ENCODE measurements at regions not wholly inside any gene's neighbourhood (a gene's known extent, or its start where the extent isn't known, plus 50 kb on each side); places are given as distances from the start of the nearest gene placed in this dataset.

DNA sequence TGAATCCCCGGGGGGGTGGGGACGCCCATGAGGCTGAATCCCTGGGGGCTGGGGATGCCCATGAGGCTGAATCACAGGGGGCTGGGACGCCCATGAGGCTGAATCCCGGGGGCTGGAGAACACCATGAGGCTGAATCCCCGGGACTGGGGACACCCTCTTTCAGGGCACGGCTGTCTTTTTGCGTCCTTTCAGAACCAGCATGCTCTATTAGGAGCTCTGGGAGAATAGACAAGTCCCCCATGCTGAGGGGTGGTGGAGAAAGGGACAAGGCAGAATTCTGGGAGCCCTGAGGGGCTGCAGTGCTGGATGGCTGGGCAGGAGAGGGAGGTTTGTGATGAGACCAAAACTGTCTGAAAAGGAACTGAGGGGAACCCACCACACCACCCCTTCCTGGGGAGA is 257.3 kb upstream of the TCERG1L start:
- TF ChIP-seq ZNF274 (IDR thresholded peaks at IDR 0.05; ENCODE audit: insufficient read depth, insufficient read length) (no peak), ZNF687 (IDR thresholded peaks at IDR 0.05) (no peak), EZH2 (IDR thresholded peaks at IDR 0.05; ENCODE audit: borderline replicate concordance, control insufficient read depth, low read depth, low read length) (no peak), RFX5 (IDR thresholded peaks at IDR 0.05; ENCODE audit: low read depth, low read length) (no peak), RB1 (IDR thresholded peaks at IDR 0.05; ENCODE audit: borderline replicate concordance) (no peak), TCF12 (IDR thresholded peaks at IDR 0.05; ENCODE audit: low read depth, low read length) (no peak), CHD2 (IDR thresholded peaks at IDR 0.05; ENCODE audit: borderline replicate concordance, low read depth, low read length) (no peak), NKRF (conservative IDR thresholded peaks at IDR 0.05) (no peak)
- TF ChIP-seq, protein P1, sequence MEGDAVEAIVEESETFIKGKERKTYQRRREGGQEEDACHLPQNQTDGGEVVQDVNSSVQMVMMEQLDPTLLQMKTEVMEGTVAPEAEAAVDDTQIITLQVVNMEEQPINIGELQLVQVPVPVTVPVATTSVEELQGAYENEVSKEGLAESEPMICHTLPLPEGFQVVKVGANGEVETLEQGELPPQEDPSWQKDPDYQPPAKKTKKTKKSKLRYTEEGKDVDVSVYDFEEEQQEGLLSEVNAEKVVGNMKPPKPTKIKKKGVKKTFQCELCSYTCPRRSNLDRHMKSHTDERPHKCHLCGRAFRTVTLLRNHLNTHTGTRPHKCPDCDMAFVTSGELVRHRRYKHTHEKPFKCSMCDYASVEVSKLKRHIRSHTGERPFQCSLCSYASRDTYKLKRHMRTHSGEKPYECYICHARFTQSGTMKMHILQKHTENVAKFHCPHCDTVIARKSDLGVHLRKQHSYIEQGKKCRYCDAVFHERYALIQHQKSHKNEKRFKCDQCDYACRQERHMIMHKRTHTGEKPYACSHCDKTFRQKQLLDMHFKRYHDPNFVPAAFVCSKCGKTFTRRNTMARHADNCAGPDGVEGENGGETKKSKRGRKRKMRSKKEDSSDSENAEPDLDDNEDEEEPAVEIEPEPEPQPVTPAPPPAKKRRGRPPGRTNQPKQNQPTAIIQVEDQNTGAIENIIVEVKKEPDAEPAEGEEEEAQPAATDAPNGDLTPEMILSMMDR (IDR thresholded peaks at IDR 0.05 in 2 of 3, conservative IDR thresholded peaks at IDR 0.05 in 1 of 3; ENCODE audit: control insufficient read depth in 2 of 3, extremely low read depth in 1 of 3, insufficient read depth in 1 of 3, low read depth in 3 of 3, low read length in 3 of 3), result no peak
- TF ChIP-seq, protein P2, sequence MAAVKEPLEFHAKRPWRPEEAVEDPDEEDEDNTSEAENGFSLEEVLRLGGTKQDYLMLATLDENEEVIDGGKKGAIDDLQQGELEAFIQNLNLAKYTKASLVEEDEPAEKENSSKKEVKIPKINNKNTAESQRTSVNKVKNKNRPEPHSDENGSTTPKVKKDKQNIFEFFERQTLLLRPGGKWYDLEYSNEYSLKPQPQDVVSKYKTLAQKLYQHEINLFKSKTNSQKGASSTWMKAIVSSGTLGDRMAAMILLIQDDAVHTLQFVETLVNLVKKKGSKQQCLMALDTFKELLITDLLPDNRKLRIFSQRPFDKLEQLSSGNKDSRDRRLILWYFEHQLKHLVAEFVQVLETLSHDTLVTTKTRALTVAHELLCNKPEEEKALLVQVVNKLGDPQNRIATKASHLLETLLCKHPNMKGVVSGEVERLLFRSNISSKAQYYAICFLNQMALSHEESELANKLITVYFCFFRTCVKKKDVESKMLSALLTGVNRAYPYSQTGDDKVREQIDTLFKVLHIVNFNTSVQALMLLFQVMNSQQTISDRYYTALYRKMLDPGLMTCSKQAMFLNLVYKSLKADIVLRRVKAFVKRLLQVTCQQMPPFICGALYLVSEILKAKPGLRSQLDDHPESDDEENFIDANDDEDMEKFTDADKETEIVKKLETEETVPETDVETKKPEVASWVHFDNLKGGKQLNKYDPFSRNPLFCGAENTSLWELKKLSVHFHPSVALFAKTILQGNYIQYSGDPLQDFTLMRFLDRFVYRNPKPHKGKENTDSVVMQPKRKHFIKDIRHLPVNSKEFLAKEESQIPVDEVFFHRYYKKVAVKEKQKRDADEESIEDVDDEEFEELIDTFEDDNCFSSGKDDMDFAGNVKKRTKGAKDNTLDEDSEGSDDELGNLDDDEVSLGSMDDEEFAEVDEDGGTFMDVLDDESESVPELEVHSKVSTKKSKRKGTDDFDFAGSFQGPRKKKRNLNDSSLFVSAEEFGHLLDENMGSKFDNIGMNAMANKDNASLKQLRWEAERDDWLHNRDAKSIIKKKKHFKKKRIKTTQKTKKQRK (IDR thresholded peaks at IDR 0.05; ENCODE audit: low read depth, low read length), result no peak
- TF ChIP-seq, protein P3, sequence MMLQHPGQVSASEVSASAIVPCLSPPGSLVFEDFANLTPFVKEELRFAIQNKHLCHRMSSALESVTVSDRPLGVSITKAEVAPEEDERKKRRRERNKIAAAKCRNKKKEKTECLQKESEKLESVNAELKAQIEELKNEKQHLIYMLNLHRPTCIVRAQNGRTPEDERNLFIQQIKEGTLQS (IDR thresholded peaks at IDR 0.05; ENCODE audit: borderline replicate concordance, extremely low read depth, low read depth, low read length), result no peak
- TF ChIP-seq, protein P4, sequence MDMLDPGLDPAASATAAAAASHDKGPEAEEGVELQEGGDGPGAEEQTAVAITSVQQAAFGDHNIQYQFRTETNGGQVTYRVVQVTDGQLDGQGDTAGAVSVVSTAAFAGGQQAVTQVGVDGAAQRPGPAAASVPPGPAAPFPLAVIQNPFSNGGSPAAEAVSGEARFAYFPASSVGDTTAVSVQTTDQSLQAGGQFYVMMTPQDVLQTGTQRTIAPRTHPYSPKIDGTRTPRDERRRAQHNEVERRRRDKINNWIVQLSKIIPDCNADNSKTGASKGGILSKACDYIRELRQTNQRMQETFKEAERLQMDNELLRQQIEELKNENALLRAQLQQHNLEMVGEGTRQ (IDR thresholded peaks at IDR 0.05; ENCODE audit: borderline replicate concordance, low read depth, low read length), result no peak
